Stomach (tissue), 4 donors: ENCODE measurements at regions not wholly inside any gene's neighbourhood (a gene's known extent, or its start where the extent isn't known, plus 50 kb on each side); places are given as distances from the start of the nearest gene placed in this dataset.

ENCODE experiments used
- EP300 ChIP-seq: sonication (generic); formaldehyde crosslinking; IDR thresholded peaks from one replicate; pipeline ENCODE4 v1.6.1; 2017; ENCODE audit warnings: antibody characterized with exemption
- POLR2A ChIP-seq, 4 donors: fragments of 450-650 bp; IDR thresholded peaks; one replicate each; pipeline ENCODE4 v1.6.1; 2016; ENCODE audit warnings: antibody characterized with exemption in 4 of 4, control low read depth in 2 of 4, mild to moderate bottlenecking in 1 of 4, moderate library complexity in 1 of 4
- POLR2AphosphoS5 ChIP-seq, 3 donors: sonication (generic); formaldehyde crosslinking; IDR thresholded peaks; one replicate each; pipeline ENCODE4 v1.6.1; 2016; ENCODE audit warnings: antibody characterized with exemption in 3 of 3
- TF ChIP-seq, protein P1 (sequence below), 7 experiments: fragments of 450-650 bp in 4 of 7; fragments of 200-600 bp in 3 of 7; sonication (generic) in 3 of 7; IDR thresholded peaks; one replicate each; pipeline ENCODE4 v1.5.1; 2016 to 2019; ENCODE audit warnings: antibody characterized with exemption in 7 of 7, control low read depth in 2 of 7, mild to moderate bottlenecking in 1 of 7

DNA sequence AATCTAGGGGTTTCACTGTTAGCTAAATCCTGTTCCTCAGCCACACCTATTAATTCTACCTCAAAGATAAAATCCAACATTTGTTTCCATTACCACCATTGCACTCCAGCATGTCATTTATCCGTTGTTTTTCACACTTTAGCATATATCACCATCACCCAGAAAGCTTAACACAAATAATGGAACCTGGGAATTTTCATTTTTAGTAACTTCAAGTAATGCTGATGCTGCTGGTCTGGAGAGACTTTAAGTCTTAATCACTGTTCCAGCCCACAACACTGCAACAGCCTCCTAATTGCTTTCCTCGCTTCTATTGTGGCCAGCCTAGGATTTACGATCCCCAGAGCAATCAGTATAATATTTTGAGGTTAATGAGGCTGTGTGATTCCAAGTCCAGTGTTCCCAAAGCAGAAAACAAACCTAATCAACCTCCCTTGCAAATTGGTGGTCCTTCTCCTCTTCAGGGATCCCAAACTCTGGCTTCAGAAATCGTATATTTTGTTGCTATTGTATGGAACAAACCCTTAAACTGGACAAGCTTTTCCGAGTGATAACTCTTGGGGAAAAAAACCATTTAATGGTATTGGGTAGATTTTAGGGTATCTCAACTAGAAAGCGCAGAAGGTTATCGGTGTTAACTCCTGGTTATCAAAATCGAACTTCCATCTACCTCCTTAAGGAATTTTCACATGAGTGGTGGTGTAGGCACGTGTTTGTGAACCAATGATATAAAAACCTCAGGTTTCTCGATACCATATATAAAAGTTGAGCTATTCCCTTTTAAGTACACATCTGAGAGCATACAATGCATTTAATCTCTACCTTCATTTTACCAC is 50.0 kb upstream of the BOLA1 start:
- no peak for TF ChIP-seq POLR2A (IDR thresholded peaks at IDR 0.05)
- TF ChIP-seq, protein P1, sequence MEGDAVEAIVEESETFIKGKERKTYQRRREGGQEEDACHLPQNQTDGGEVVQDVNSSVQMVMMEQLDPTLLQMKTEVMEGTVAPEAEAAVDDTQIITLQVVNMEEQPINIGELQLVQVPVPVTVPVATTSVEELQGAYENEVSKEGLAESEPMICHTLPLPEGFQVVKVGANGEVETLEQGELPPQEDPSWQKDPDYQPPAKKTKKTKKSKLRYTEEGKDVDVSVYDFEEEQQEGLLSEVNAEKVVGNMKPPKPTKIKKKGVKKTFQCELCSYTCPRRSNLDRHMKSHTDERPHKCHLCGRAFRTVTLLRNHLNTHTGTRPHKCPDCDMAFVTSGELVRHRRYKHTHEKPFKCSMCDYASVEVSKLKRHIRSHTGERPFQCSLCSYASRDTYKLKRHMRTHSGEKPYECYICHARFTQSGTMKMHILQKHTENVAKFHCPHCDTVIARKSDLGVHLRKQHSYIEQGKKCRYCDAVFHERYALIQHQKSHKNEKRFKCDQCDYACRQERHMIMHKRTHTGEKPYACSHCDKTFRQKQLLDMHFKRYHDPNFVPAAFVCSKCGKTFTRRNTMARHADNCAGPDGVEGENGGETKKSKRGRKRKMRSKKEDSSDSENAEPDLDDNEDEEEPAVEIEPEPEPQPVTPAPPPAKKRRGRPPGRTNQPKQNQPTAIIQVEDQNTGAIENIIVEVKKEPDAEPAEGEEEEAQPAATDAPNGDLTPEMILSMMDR (IDR thresholded peaks at IDR 0.05) = no peak
- no peak for TF ChIP-seq EP300
- no peak for TF ChIP-seq POLR2AphosphoS5 (IDR thresholded peaks at IDR 0.05)
